ENCODE measurements at regions not wholly inside any gene's neighbourhood (a gene's known extent, or its start where the extent isn't known, plus 50 kb on each side); places are given as distances from the start of the nearest gene placed in this dataset.

DNA sequence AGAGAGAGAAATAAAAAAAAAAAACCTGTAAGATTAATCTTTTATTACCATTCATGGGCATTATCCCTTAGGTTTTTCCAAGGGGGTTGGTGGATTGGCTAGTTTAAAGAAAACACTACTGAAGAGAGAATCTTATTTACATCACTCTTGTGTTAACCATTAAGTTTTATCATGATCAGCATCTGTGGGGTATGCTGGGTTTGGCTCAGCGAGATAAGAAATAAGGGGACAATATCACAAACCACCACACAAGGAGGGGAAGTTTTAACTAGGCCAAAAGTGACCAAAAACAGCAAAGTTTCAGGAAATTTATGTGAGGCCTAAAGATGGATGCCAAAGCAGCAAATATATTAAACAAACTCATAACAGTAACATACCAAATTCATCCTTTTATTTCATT is 548.6 kb downstream of the SLC16A7 start:
- Histone ChIP-seq H3K9me3 (no peaks in the 10 kb centered on the region), H3K36me3 (replicated peaks in 1 of 2; ENCODE audit: insufficient read depth in 1 of 2, low read depth in 2 of 2) (no peaks in the 10 kb centered on the region), H3K4me3 (no peak overlapping the region), H3K27me3 (no peaks in the 10 kb centered on the region), H3K4me1 (no peaks in the 10 kb centered on the region), H3K27ac (no peak overlapping the region)
- TF ChIP-seq, protein P1, sequence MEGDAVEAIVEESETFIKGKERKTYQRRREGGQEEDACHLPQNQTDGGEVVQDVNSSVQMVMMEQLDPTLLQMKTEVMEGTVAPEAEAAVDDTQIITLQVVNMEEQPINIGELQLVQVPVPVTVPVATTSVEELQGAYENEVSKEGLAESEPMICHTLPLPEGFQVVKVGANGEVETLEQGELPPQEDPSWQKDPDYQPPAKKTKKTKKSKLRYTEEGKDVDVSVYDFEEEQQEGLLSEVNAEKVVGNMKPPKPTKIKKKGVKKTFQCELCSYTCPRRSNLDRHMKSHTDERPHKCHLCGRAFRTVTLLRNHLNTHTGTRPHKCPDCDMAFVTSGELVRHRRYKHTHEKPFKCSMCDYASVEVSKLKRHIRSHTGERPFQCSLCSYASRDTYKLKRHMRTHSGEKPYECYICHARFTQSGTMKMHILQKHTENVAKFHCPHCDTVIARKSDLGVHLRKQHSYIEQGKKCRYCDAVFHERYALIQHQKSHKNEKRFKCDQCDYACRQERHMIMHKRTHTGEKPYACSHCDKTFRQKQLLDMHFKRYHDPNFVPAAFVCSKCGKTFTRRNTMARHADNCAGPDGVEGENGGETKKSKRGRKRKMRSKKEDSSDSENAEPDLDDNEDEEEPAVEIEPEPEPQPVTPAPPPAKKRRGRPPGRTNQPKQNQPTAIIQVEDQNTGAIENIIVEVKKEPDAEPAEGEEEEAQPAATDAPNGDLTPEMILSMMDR (IDR thresholded peaks at IDR 0.05): no peak
- no peak for TF ChIP-seq POLR2A (IDR thresholded peaks at IDR 0.05)
- 71 to 81% methylated on average over 1 of the region's 1 CpG for WGBS, 2 donors
- ATAC-seq: no peak
- intact Hi-C loops (cut with DNase I): no loop called here
- DNase-seq: no peak

DNA sequence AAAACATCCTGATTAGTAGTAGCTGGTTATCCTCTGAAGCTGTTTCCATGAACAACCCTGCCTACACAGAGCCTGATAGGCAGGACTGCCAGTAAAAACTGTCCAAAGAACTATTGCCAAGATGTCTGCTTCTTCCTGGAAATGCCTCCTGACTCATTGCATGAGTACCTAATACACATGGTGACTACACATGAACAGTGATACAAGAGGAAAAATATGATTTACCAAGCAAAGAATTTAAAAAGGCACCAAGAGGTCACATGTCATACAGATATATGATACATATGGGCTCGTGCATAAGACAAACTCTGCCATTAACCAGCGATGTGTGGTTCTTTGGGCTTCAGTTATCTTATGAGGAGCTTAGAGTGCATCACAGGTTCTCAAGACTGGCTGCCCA is 552.3 kb downstream of the SLC16A7 start:
- intact Hi-C loops (cut with DNase I): no loop called here
- 66 to 73% methylated on average over 2 of the region's 2 CpGs for WGBS, 2 donors
- Histone ChIP-seq H3K27ac (no peak overlapping the region), H3K4me3 (no peak overlapping the region), H3K9me3 (no peaks in the 10 kb centered on the region), H3K27me3 (no peaks in the 10 kb centered on the region), H3K4me1 (no peaks in the 10 kb centered on the region), H3K36me3 (replicated peaks in 1 of 2; ENCODE audit: insufficient read depth in 1 of 2, low read depth in 2 of 2) (no peaks in the 10 kb centered on the region)
- TF ChIP-seq, protein P1 (IDR thresholded peaks at IDR 0.05): no peak
- no peak for TF ChIP-seq POLR2A (IDR thresholded peaks at IDR 0.05)
- ATAC-seq (peak; percentile 56), DNase-seq (peak in 1 of 4 donors; percentile 2)

DNA sequence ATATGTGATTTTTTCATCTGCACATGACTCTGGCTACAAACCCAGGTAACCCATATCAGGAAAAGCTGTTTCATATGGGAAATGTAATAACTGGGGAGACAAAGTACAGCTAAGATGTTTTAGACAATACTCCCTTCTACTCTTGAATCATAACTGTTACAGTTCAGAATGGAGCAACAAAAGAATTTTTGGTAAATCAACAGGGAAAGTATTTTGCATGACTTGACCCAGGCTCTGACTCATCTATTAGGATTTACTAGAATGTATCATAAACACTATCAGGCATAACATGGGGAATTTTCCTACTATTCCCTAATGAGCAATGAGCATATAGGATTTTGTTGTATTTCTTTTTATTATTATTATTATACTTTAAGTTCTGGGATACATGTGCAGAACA is 553.0 kb downstream of the SLC16A7 start:
- no peak overlapping the region for H3K27ac ChIP-seq
- DNase-seq (no peak), ATAC-seq (no peak)
- H3K36me3 ChIP-seq (replicated peaks in 1 of 2; ENCODE audit: insufficient read depth in 1 of 2, low read depth in 2 of 2): no peaks in the 10 kb centered on the region
- no peak overlapping the region for H3K4me3 ChIP-seq
- no peak for TF ChIP-seq POLR2A (IDR thresholded peaks at IDR 0.05)
- TF ChIP-seq, protein P1 (IDR thresholded peaks at IDR 0.05): no peak
- H3K27me3 ChIP-seq: no peaks in the 10 kb centered on the region
- H3K9me3 ChIP-seq: no peaks in the 10 kb centered on the region
- no peaks in the 10 kb centered on the region for H3K4me1 ChIP-seq
- intact Hi-C loops (cut with DNase I): no loop called here

DNA sequence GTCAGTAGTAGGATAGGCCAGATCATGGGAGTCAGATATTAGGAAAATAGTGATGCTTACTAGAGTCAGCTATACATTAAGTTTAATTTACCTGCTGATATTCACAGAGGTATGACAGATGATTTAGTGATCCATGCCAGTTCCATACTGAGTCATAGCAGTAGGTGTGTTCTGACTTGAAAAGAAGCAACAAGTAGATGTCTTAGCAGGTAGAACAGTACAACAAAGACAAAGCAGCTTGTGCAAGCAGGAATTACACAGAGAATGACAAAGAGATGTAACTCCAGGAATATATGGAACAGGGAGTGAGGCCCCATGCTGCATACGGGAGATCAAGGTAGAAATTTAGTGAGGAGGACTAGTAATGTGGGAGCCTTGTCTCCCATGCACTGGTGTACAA is 556.9 kb downstream of the SLC16A7 start:
- 87 to 91% methylated on average over 1 of the region's 1 CpG for WGBS, 2 donors
- Histone ChIP-seq H3K4me3 (no peak overlapping the region), H3K4me1 (no peaks in the 10 kb centered on the region)

DNA sequence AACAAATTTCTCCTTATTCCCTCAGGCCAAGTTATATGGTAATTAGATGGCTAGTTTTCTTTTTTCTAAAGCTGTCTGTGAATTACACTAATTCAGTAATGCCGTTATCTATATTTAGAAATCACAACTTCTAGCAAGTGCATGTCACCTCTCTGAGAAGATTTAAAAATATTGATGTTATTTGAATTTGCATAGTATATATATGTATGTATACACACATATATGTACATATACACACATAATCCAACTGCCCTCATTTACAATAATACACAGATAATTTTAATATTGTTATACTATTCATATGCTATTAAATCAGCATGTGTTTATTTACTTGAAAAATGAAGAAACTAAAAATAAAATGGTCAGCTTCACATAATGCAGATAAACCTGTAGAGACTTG is 563.9 kb downstream of the SLC16A7 start:
- ATAC-seq (no peak), DNase-seq (no peak)
- Histone ChIP-seq H3K36me3 (replicated peaks in 1 of 2; ENCODE audit: insufficient read depth in 1 of 2, low read depth in 2 of 2) (no peaks in the 10 kb centered on the region), H3K4me3 (no peak overlapping the region), H3K4me1 (no peaks in the 10 kb centered on the region), H3K27me3 (no peaks in the 10 kb centered on the region), H3K9me3 (no peaks in the 10 kb centered on the region), H3K27ac (no peak overlapping the region)
- WGBS, 2 donors: 93 to 97% methylated on average over 1 of the region's 1 CpG
- no peak for TF ChIP-seq POLR2A (IDR thresholded peaks at IDR 0.05)
- TF ChIP-seq, protein P1 (IDR thresholded peaks at IDR 0.05): no peak
- intact Hi-C loops (cut with DNase I): no loop called here

More for the DNA sequence above, 556.9 kb downstream of the SLC16A7 start:
- Histone ChIP-seq H3K27me3 (no peaks in the 10 kb centered on the region), H3K36me3 (replicated peaks in 1 of 2; ENCODE audit: insufficient read depth in 1 of 2, low read depth in 2 of 2) (no peaks in the 10 kb centered on the region), H3K27ac (no peak overlapping the region), H3K9me3 (no peaks in the 10 kb centered on the region)
- DNase-seq (no peak), ATAC-seq (no peak)
- intact Hi-C loops (cut with DNase I): no loop called here
- TF ChIP-seq, protein P1 (IDR thresholded peaks at IDR 0.05): no peak
